ENCODE measurements at regions not wholly inside any gene's neighbourhood (a gene's known extent, or its start where the extent isn't known, plus 50 kb on each side); places are given as distances from the start of the nearest gene placed in this dataset.

- Histone ChIP-seq H3K27me3 (no peaks in the 10 kb centered on the region), H3K4me2 (no peak overlapping the region), H3K27ac (no peak overlapping the region), H3K4me1 (no peaks in the 10 kb centered on the region), H3K9ac (no peak overlapping the region), H3K36me3 (no peaks in the 10 kb centered on the region), H4K20me1 (no peaks in the 10 kb centered on the region), H3K4me3 (no peak overlapping the region), H3K9me3 (replicated peaks in 1 of 11) (no peaks in the 10 kb centered on the region)
- no peak for TF ChIP-seq Cebpa-rat (IDR thresholded peaks at IDR 0.05)
Measured at GRCh38 chr3:116841003-116841735, 131.6 kb downstream of the TUSC7 start.

GRCh38 chr3:116842254-116842957 is 132.8 kb downstream of the TUSC7 start:
- Histone ChIP-seq H3K27ac (no peak overlapping the region), H3K9ac (no peak overlapping the region), H3K27me3 (no peaks in the 10 kb centered on the region), H4K20me1 (no peaks in the 10 kb centered on the region), H3K9me3 (replicated peaks in 1 of 11) (no peaks in the 10 kb centered on the region), H3K4me2 (no peak overlapping the region), H3K36me3 (no peaks in the 10 kb centered on the region), H3K4me3 (no peak overlapping the region), H3K4me1 (no peaks in the 10 kb centered on the region)
- no peak for TF ChIP-seq Cebpa-rat (IDR thresholded peaks at IDR 0.05)

GRCh38 chr3:116848248-116848829 is 138.8 kb downstream of the TUSC7 start:
- no peaks in the 10 kb centered on the region for H4K20me1 ChIP-seq
- H3K9ac ChIP-seq = no peak overlapping the region
- H3K36me3 ChIP-seq = no peaks in the 10 kb centered on the region
- H3K27me3 ChIP-seq = no peaks in the 10 kb centered on the region
- H3K27ac ChIP-seq = no peak overlapping the region
- H3K9me3 ChIP-seq (replicated peaks in 1 of 11) = peaks cover 0 to 14% (median 3%) of the 10 kb centered on the region in 11 experiments; a peak in 6 of 22 replicates
- TF ChIP-seq Cebpa-rat (IDR thresholded peaks at IDR 0.05) = no peak
- no peaks in the 10 kb centered on the region for H3K4me1 ChIP-seq
- H3K4me3 ChIP-seq = no peak overlapping the region
- H3K4me2 ChIP-seq = no peak overlapping the region

DNA sequence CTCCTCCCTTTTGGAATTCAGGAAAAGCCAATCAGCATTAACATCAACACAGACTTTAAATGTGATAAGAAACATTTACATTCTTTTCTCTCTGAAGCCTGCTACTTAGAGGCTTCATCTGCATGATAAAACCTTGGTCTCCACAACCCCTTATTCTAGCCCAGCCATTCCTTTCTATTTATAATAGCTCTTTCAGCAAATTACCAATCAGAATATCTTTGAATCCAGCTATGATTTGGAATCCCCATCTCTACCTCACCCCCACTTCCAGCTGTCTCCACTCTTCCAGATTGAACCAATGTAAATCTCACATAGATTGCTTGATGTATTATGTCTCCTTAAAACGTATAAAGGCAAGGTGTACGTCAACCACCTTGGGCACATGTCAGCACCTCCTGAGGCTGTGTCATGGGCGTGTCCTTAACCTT is 139.7 kb downstream of the TUSC7 start:
- H3K27ac ChIP-seq = no peak overlapping the region
- H3K27me3 ChIP-seq = no peaks in the 10 kb centered on the region
- no peak overlapping the region for H3K4me2 ChIP-seq

DNA sequence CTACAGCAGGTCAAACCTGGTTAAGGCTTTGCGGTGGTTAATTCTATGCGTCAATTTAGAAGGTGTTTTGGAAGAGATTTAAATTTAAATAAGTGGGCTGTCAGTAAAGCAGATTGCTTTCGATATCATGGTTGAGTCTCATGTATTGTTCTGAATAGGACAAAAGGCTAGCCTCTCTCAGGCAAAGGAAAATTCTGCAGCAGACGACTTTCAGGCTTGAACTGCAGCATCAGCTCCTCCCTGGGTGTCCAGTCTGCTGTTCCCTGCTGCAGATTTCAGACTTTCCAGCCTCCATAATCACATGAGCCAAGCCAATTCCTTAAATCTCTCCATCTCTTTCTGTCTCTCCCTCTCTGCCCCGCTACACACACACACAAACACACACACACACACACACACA is 143.2 kb downstream of the TUSC7 start:
- Histone ChIP-seq H3K4me3 (no peak overlapping the region), H3K4me1 (peaks cover 0 to under 1% (median 0%) of the 10 kb centered on the region in 10 experiments; a peak in 2 of 20 replicates), H3K27ac (no peak overlapping the region), H3K27me3 (no peaks in the 10 kb centered on the region), H3K9me3 (replicated peaks in 1 of 11) (peaks cover 0 to 14% (median 3%) of the 10 kb centered on the region in 11 experiments; a peak in 6 of 22 replicates), H3K4me2 (no peak overlapping the region), H4K20me1 (no peaks in the 10 kb centered on the region), H3K9ac (no peak overlapping the region), H3K36me3 (no peaks in the 10 kb centered on the region)
- TF ChIP-seq Cebpa-rat (IDR thresholded peaks at IDR 0.05) = no peak

More for the DNA sequence above, 139.7 kb downstream of the TUSC7 start:
- no peak overlapping the region for H3K9ac ChIP-seq
- no peak for TF ChIP-seq Cebpa-rat (IDR thresholded peaks at IDR 0.05)
- no peak overlapping the region for H3K4me3 ChIP-seq
- no peaks in the 10 kb centered on the region for H4K20me1 ChIP-seq
- no peaks in the 10 kb centered on the region for H3K4me1 ChIP-seq
- H3K9me3 ChIP-seq (replicated peaks in 1 of 11) = peaks cover 0 to 14% (median 3%) of the 10 kb centered on the region in 11 experiments; a peak in 6 of 22 replicates
- no peaks in the 10 kb centered on the region for H3K36me3 ChIP-seq

DNA sequence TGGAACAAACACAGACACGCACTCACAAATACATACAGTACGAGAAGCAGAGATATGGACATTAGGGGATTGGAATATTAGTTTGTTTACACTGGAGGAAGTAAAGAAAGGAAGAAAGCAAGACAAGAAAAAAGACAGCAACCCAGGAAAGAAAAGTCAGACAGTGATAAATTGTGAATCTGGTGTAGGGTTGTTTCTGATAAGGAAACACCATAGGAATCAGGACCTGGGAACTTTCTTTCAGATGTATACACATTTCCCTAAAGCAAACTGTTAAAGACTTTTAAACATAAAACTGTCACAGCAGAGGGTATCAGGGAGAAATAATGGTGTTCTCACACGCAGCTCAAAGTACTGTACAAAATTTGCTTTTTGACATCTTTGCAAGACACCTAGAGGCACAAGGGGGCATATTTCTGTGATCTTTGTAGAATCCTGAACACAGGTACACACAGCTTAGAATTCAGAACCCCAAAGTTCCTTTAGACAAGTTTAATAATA is 153.7 kb downstream of the TUSC7 start:
- Histone ChIP-seq H3K4me2 (peak overlapping the region in 5 of 11 experiments; percentile 32 to 79 (median 59); a peak in 5 of 22 replicates), H3K9ac (no peak overlapping the region), H3K4me1 (peaks cover 0 to 12% (median 2%) of the 10 kb centered on the region in 10 experiments; a peak in 4 of 20 replicates), H3K4me3 (no peak overlapping the region), H4K20me1 (no peaks in the 10 kb centered on the region), H3K36me3 (no peaks in the 10 kb centered on the region), H3K27me3 (no peaks in the 10 kb centered on the region), H3K9me3 (replicated peaks in 1 of 11) (no peaks in the 10 kb centered on the region), H3K27ac (no peak overlapping the region)
- TF ChIP-seq Cebpa-rat (IDR thresholded peaks at IDR 0.05) = no peak

- Histone ChIP-seq H4K20me1 (no peaks in the 10 kb centered on the region), H3K36me3 (no peaks in the 10 kb centered on the region), H3K4me3 (peak overlapping the region in 4 of 10 experiments; percentile 10 to 45 (median 33); a peak in 5 of 20 replicates), H3K9me3 (replicated peaks in 1 of 11) (no peaks in the 10 kb centered on the region), H3K4me2 (peak overlapping the region; percentile 8 to 79 (median 42); a peak in 17 of 22 replicates), H3K4me1 (peaks cover 0 to 12% (median 2%) of the 10 kb centered on the region in 10 experiments; a peak in 4 of 20 replicates), H3K27me3 (no peaks in the 10 kb centered on the region), H3K27ac (no peak overlapping the region), H3K9ac (peak overlapping the region in 3 of 11 experiments; percentile 5 to 42 (median 36); a peak in 3 of 22 replicates)
- TF ChIP-seq Cebpa-rat (IDR thresholded peaks at IDR 0.05) = no peak
Measured at GRCh38 chr3:116863822-116864589, 154.4 kb downstream of the TUSC7 start.

GRCh38 chr3:116864590-116864927 is 155.0 kb downstream of the TUSC7 start:
- Histone ChIP-seq H3K4me2 (peak overlapping the region in 3 of 11 experiments; percentile 59 to 79 (median 69); a peak in 7 of 22 replicates), H4K20me1 (no peaks in the 10 kb centered on the region), H3K9me3 (replicated peaks in 1 of 11) (no peaks in the 10 kb centered on the region), H3K4me1 (peaks cover 0 to 12% (median 2%) of the 10 kb centered on the region in 10 experiments; a peak in 4 of 20 replicates), H3K4me3 (no peak overlapping the region), H3K27ac (no peak overlapping the region), H3K27me3 (no peaks in the 10 kb centered on the region), H3K36me3 (no peaks in the 10 kb centered on the region), H3K9ac (peak overlapping the region in 1 of 11 experiments; percentile 36; a peak in 1 of 22 replicates)
- no peak for TF ChIP-seq Cebpa-rat (IDR thresholded peaks at IDR 0.05)
